GM19025 (cell line): ENCODE measurements at regions not wholly inside any gene's neighbourhood (a gene's known extent, or its start where the extent isn't known, plus 50 kb on each side); places are given as distances from the start of the nearest gene placed in this dataset.
"Not testable (repeated sequence)": the region's sequence is repeated elsewhere in the genome, so short reads cannot be mapped to it uniquely, and the experiment has no call there.

Source experiments
- ATAC-seq: cut with Tn5 transposase; IDR thresholded peaks from one replicate; pipeline ENCODE4 v1.9.1; 2021; ENCODE audit warnings: mild to moderate bottlenecking, low read depth, moderate library complexity; ENCODE audit not compliant: unreplicated experiment

- not testable (repeated sequence) for ATAC-seq
Measured at GRCh38 chr2:87651589-87651988, 96.3 kb upstream of the PLGLB2 start.

- ATAC-seq = not testable (repeated sequence)
Measured at GRCh38 chr2:87653373-87653772, 94.5 kb upstream of the PLGLB2 start.

- ATAC-seq = not testable (repeated sequence)
Measured at GRCh38 chr2:87654136-87654814, 93.6 kb upstream of the PLGLB2 start.

GRCh38 chr2:87657915-87658314 lies 90.0 kb upstream of the PLGLB2 start:
- ATAC-seq = not testable (repeated sequence)

DNA sequence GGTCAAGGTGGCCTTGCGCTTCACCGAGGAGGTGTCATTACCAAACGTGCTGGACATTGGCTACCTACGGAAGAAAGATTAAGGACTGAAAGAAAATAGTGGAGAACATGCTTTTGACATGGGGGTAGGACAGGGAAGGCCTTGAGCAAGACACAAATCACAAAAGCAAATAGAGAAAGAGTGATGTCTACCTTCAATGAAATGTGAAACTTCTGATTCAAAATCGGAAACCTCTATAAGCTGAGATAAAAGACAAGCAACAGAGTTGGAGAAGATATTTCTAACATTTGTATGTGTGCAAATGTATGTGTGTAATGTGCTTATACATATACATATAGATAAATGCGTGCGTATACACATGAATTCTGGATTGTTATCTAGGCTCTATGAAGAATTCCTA lies 89.5 kb upstream of the PLGLB2 start:
- ATAC-seq = not testable (repeated sequence)

- not testable (repeated sequence) for ATAC-seq
Measured at GRCh38 chr2:87658976-87659375, 88.9 kb upstream of the PLGLB2 start.

GRCh38 chr2:87660164-87660563 lies 87.7 kb upstream of the PLGLB2 start:
- not testable (repeated sequence) for ATAC-seq

DNA sequence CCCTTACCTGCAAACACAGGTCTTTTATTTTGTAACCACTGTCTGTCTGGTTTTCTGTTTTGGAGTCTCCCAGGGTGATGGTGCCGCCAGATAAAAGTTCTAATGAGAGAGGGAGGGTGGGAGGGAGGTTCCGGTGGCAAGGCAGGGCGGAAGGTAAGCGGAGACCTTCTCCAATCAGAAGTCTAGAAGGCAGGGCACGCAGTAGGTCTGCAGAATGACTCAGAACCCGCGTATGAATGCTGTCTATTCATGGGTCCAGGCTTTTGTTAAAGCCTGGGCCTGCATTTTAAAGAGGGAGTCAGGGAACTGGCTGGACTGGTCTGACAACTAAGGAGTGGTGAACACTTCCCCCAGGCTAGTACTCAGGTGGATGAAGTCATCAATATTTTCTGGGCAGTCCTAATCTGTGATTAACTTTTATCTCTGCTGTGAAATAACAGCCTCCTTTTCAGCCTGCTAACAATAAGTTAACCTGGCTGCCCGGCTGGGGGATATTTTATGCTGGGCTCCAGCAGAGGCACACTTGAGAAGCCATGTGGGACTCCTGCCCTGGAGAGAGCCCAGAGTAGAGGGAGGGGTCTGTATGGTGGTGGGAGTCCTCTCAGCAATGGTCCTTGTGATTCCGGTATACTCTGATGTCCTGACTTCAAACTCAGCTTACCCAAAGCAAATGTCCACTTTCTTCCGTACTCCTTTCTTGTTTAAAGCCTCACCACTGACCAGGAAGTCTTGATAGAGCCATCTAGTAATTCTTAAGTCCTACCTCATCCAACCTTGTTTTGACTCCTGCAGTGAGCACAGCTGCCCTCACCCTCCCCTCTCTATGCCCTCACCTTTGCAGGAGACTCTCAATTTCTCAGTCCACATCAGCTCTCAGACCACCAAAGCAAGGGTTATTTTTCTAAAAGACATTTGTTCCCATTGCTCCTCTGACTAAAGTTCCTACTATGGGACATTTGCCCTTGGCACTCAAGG lies 85.3 kb upstream of the PLGLB2 start:
- ATAC-seq = not testable (repeated sequence)

- not testable (repeated sequence) for ATAC-seq
Measured at GRCh38 chr2:87663347-87663746, 84.5 kb upstream of the PLGLB2 start.

- ATAC-seq = not testable (repeated sequence)
Measured at GRCh38 chr2:87667027-87667426, 80.9 kb upstream of the PLGLB2 start.

GRCh38 chr2:87668361-87668760 lies 79.5 kb upstream of the PLGLB2 start:
- ATAC-seq = not testable (repeated sequence)

- not testable (repeated sequence) for ATAC-seq
Measured at GRCh38 chr2:87669633-87670231, 78.2 kb upstream of the PLGLB2 start.

DNA sequence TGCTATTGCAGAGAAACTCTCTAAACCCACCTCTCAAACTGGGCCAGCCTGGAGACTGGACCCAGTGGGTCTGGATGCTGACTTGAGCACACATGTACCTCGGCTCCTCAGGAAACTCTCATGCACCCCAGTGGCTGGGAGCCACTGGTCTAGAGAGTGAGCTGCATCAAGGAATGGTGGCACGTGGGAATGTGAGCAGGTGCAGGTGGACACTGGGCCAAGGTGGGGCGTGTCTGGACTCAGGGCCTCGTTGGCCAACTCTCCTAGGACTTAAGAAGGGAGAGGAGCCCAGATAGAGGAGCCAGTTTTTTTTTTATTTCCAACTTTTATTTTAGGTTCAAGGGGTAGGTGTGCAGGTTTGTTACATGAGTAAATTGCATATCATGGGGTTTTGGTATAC lies 75.5 kb upstream of the PLGLB2 start:
- not testable (repeated sequence) for ATAC-seq

GRCh38 chr2:87674729-87675128 lies 73.2 kb upstream of the PLGLB2 start:
- ATAC-seq = not testable (repeated sequence)

DNA sequence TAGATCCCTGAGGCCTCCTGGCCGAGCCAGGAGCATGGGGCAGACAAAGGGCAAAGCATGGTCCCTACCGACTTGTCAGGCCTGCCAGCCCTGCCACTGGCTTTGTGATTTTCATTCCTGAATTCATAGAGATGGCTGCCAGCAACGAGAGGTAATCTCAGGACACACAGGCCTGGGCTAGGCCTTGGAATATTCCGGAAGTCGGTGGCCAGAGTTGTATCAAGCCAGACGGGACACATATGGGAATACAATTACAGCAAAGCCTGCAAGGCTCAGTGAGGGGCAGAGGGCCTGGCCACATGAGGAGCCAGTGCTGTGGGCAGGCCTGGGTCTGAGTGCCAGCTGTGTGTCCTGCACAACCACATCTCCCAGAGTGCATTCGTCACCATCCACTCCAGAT lies 72.4 kb upstream of the PLGLB2 start:
- not testable (repeated sequence) for ATAC-seq

GRCh38 chr2:87677421-87677923 lies 70.4 kb upstream of the PLGLB2 start:
- ATAC-seq = not testable (repeated sequence)

GRCh38 chr2:87678742-87679173 lies 69.1 kb upstream of the PLGLB2 start:
- not testable (repeated sequence) for ATAC-seq

DNA sequence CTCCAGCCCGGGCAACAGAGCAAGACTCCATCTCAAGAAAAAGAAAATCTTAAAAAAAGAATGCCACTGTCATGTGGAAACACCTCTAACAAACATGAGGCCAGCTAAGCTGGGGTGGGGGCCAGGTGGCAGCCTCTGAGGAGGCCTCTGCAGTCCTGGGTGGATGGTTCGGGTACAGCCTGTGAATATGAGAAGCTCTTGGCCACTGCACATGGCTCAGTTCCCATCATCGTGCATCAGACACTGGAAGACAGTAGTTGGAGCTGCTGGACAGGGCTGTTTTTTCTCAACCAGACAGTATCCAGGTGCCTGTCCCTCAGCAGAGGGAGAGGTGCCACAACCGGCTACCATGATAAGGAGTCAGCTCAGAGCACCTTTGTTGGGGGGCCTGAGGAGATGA lies 67.9 kb upstream of the PLGLB2 start:
- ATAC-seq = not testable (repeated sequence)

DNA sequence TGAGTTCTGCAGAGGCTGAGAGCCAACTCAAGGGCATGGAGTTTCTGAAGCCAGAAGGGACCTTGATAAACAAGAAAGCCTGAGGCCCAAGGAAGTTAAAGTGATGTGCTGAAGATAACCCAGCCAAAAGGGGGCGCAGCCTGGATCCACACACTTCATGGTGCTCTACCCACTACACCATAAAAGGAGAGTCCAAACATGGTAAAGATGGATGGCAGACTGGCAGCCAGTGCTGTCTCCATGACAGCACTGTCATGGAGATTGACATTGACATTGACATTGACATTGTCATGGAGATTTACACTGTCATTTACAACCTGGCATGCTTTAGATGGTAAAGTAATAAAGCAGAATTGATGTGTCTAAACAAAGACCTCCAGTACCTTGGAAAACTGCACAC lies 67.2 kb upstream of the PLGLB2 start:
- not testable (repeated sequence) for ATAC-seq

GRCh38 chr2:87683451-87683850 lies 64.4 kb upstream of the PLGLB2 start:
- not testable (repeated sequence) for ATAC-seq

GRCh38 chr2:87683961-87684360 lies 63.9 kb upstream of the PLGLB2 start:
- ATAC-seq = not testable (repeated sequence)
